ENCODE measurements at regions not wholly inside any gene's neighbourhood (a gene's known extent, or its start where the extent isn't known, plus 50 kb on each side); places are given as distances from the start of the nearest gene placed in this dataset.
"Not testable (repeated sequence)": the region's sequence is repeated elsewhere in the genome, so short reads cannot be mapped to it uniquely, and the experiment has no call there.

GRCh38 chr6:144785056-144785455, 499.9 kb downstream of the UTRN start:
- no peak for DNase-seq

GRCh38 chr6:144786825-144787224, 501.7 kb downstream of the UTRN start:
- DNase-seq, result no peak

DNA sequence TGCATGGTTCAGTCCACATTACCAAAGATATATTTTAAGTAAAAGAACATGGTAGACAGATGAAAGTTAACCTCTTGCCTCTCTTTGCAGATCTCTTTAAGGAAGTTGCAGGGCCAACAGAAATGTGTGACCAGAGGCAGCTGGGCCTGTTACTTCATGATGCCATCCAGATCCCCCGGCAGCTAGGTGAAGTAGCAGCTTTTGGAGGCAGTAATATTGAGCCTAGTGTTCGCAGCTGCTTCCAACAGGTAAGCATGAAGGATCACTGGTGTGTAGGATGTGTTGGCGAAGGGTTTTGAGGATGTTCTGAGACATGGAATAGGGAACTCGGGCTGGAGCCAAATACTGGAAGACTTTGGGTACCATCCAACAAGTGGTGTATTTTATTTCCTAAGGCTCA, 508.6 kb downstream of the UTRN start:
- DNase-seq, result no peak

GRCh38 chr6:144795022-144795421, 509.9 kb downstream of the UTRN start:
- DNase-seq, result not testable (repeated sequence)

GRCh38 chr6:144796070-144796469, 510.9 kb downstream of the UTRN start:
- DNase-seq, result no peak

GRCh38 chr6:144797881-144798589, 512.9 kb downstream of the UTRN start:
- no peak for DNase-seq

DNA sequence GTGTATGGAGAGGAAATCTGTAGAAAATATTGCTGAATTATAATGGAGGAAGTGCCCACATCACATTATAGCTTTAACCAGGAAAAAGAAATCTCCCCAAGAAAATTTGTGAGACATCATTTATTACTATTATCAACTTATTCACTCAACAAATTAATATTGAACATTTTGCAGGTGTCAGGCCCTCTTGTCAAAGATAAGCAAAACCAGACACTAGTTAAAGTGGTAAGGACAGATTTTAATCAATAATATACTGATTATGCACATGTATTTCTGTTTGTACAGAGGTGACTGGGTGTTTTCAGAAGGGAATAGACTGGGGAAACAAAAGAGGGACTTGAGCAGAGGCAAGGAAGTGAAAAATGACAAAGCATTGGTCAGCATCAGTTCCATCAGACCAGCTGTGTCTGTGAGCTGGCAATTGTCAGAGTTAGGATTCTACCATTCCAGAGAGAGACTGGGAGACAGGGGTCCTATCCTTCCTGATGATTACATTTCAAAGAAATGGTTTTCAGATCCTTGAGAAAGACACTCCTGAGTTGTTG, 519.2 kb downstream of the UTRN start:
- no peak for DNase-seq

- no peak for DNase-seq
Observed at GRCh38 chr6:144805049-144805448, 519.9 kb downstream of the UTRN start.

DNA sequence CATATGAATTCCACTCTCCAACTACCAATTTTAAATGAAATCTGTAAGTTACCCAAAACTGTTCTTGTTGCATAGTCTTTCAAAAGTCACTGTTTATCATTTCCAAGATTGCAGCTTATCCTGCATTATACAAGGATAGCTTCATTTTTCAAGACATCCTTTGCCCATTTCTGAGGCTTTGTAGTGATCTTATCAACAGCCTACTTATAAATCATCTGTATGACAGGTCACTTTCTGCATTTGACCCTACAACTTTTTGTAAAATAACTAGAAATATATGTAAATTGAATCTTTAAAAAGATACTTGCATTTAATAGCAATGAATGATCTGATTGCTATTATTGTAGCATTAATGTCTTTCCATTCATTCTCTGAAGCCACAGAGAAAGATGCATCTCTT, 521.1 kb downstream of the UTRN start:
- DNase-seq, result no peak

GRCh38 chr6:144809120-144809519, 524.0 kb downstream of the UTRN start:
- DNase-seq, result no peak

GRCh38 chr6:144809969-144810368, 524.8 kb downstream of the UTRN start:
- no peak for DNase-seq

GRCh38 chr6:144811140-144811539, 526.0 kb downstream of the UTRN start:
- no peak for DNase-seq

GRCh38 chr6:144816936-144817335, 531.8 kb downstream of the UTRN start:
- DNase-seq, result no peak

DNA sequence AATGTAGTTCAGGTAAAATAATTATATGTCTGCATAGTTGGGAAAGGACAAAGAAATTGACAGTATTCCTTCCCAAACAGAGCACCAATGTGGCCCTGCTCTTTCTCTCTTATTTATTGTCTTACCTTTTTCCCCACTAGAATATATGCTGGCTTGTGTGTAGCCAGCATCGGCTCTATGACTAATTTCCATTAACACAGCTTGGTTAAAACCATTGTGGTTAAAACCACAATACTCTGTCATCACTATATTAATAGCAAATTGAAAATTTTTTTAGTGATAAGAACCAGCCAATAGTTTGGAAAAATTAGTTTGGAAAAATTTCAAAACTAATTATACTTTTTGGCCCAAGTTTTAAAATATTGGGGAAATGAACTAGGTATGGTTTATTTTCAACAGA, 535.1 kb downstream of the UTRN start:
- no peak for DNase-seq

GRCh38 chr6:144823131-144823530, 538.0 kb downstream of the UTRN start:
- no peak for DNase-seq

GRCh38 chr6:144824018-144824417, 538.9 kb downstream of the UTRN start:
- DNase-seq, result no peak

- DNase-seq, result no peak
Observed at GRCh38 chr6:144834426-144835038, 549.4 kb downstream of the UTRN start.

- DNase-seq, result no peak
Observed at GRCh38 chr6:144835322-144835973, 550.3 kb downstream of the UTRN start.

DNA sequence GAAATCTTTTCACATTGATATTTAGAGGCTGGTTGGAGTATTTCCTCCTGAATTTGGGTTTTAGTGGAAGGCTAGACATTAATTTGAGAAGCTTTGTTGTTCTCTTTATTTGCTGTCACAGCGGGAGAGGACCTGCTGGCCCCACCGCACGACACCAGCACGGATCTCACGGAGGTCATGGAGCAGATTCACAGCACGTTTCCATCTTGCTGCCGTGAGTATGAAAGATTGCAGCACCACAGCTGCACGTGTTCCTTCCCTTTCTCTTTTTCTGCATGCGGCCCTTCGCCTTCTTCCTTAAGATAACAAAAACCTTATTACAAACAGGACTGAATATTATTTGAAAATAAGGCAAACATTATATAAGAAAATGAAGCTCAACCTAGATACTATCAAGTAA, 555.5 kb downstream of the UTRN start:
- DNase-seq, result no peak

- DNase-seq, result no peak
Observed at GRCh38 chr6:144843701-144844100, 558.6 kb downstream of the UTRN start.

DNA sequence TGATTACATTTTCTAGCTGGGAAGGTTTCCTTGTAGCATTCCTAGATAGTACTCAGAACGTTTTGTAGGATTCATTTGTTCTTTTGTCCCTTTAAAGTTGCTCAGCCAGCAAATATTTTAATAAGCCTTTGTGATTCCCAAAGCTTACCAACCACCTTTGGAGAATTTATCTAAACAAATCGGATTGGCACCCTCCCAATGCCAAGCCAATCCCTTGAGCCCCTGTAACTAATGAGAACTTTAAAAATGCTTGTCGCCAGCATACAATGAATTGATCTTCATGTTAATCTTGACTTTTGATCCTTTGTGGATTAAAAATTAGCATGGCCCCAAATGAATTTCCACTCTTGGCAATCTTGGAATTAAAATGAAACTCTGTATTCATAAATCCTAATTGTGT, 559.5 kb downstream of the UTRN start:
- no peak for DNase-seq

DNA sequence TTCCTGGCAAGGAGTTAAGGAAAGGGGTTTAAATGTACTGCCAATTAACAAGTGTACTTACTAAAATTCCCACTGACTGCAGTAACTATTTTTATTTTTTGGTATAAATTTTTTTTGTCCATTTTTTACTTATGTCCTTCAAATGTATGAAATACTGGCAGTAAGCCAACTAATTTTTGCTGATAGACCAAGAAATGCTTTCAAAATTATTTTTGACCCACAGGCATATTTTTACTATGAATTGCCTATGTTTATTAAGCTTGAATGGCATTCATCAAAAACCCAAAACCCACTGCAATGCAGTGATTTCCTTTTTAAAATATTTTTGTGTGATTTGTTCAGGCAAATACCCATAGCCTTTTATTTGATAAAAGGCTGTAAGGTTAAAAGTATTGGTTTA, 560.1 kb downstream of the UTRN start:
- DNase-seq, result no peak

DNA sequence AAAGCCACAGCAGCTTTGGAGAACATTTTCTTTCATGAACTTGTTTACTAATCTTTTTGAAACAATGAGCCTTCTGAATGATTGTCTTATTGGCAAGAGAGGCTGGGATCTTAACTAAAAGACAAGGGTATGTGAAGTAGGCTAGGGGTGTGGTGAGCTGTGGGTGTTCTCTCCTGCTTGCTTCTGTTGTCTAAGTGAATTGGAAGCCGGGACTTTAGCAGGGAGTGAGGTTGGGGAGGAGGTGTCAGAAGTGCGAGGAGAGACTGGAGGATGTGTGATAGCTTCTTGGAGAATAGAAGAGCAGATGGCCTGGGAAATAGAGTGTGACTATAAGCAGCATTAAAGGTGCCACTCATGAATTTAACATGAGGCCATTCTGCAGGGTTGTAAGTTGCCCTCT, 562.8 kb downstream of the UTRN start:
- no peak for DNase-seq

- DNase-seq, result no peak
Observed at GRCh38 chr6:144849920-144850319, 564.8 kb downstream of the UTRN start.

Measured in activated gamma-delta T cell (primary cell).